ENCODE measurements at regions not wholly inside any gene's neighbourhood (a gene's known extent, or its start where the extent isn't known, plus 50 kb on each side); places are given as distances from the start of the nearest gene placed in this dataset.
A peak's percentile ranks its signal among the peaks of the same experiment; 100 is the strongest.
"Not testable (repeated sequence)": the region's sequence is repeated elsewhere in the genome, so short reads cannot be mapped to it uniquely, and the experiment has no call there.

DNA sequence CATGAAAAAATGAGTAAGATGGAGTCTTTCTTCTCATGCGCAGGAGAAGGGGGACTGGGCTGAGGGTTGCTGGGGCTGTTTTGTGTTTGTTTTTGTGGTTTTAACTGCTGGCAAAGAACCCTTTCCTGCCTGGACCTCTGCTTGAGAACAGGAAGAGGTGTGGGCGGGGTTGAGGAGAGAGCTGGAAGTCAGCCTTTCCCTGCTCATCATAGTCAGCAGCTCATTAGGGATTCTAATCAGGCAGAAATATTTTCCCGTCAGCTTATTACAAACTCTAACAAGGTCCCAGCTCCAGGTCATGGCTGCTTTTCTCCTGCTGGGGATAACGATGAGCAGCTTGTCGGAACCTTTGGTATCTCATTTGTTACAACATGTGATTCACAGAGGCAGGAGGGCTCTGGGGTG is 185.0 kb upstream of the NRXN3 start:
- peak; percentile 38 for DNase-seq

DNA sequence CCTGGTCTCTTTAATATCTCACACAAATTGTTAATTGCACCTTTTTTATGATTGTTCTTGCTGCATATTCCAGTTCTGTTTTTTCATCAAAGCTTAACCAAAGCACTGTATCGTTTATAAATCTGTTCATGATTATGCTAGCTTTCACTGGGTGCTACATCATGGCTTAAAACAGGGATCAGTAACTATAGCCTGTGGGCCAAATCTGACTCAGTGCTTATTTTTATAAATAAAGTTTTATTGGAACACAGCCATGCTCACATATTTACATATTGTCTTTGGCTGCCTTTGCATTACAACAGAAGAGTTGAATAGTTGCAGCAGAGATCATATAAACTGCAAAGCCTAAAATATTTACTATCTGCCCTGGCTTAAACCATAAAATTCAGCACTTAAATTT is 183.4 kb upstream of the NRXN3 start:
- no peak for DNase-seq

GRCh38 chr14:77988096-77988870 is 181.9 kb upstream of the NRXN3 start:
- DNase-seq, result no peak

DNA sequence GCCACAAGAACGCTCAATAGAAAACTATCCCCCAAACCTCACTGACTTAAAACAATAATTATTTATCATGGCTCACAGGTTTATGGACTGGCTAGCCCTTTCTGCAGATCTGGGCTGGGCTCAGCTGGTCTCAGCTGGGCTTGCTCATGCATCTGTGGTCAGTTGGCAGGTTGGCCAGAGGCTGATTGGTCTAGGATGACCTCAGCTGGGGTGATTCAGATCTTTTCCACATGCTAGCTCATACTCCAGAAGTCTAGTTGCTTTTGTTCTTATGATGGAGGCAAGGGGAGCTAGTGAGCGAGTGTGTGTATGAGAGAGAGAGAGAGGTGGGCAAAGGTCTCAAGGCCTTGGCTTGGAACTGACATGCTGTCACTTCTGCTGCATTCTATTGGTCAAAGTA is 181.2 kb upstream of the NRXN3 start:
- no peak for DNase-seq

DNA sequence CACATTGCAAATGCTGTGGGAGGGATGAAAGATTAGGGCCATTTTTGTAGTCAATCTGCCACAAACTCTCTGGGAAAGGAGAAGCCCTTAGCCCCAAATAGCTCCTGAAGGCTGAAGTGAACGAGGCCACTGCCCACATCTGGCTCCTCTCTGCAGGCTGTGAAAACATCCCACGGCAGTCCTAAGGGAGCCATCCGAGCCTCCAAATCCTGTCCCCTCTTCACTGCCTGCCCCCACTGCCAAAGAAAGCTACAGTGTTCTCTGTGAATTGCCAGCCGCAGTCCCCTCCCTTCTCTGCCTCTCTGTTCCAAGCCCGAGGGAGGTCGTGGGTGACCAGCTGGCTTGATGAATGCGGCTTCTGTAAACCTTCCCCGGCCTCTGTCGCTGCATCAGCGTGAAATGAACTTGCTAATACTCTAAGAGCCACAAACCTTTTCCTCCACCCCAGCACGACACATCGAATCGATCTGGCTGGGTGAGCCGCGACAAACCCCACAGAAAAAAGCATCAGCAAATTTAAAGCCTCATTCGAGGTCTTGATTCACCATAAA is 180.7 kb upstream of the NRXN3 start:
- peak; percentile 75 for DNase-seq

DNA sequence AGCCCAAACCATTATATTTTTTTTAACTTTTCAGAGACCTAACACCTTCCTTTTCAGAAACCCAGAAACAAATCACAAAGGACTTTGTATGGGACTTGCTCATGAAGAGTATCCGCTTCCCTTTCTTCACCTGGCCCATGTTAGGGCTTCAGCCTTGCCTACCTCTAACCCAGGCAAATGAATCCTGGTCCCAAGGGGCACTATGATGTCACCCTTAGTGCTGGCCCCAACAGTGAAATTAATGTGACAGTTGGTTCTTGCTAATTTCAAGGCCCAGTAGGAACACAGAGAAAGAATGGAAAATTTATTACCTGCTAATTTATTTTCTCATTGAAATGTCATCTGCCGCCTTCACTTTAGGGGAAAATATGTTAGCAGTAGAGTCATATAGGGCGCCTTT is 179.8 kb upstream of the NRXN3 start:
- DNase-seq, result no peak

DNA sequence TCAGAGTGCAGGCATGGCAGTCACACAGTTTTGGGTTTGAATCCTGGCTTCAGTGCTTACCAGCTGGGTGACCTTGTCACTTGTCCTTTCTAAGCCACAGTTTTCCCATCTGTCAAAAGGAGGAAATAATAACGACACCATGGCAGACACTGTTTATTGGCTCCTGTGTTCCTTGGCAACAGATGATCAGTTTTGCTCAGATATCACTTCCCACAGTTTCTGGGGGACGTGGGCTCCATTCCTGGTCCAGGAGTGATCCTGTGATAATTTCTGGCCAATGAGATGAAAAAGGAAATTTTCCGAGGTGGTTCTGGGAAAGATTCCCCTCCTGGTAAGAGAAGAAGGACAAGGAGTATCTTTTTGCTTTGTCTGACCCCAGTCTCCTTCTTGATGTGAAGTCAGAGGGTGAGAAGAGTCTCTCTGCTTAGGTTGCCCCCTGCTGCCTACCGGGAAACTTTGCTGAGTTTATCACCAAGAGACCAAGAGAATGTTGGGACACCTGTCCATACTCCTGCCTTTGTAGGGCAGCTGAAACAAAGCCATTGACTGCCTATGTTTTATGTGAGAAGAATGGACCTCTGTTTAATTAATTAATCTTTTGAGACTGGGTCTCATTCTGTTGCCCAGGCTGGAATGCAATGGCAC is 178.9 kb upstream of the NRXN3 start:
- DNase-seq, result no peak

- no peak for DNase-seq
Measured at GRCh38 chr14:78005325-78005724, 164.8 kb upstream of the NRXN3 start.

GRCh38 chr14:78007160-78007559 is 163.0 kb upstream of the NRXN3 start:
- peak; percentile 7 for DNase-seq

DNA sequence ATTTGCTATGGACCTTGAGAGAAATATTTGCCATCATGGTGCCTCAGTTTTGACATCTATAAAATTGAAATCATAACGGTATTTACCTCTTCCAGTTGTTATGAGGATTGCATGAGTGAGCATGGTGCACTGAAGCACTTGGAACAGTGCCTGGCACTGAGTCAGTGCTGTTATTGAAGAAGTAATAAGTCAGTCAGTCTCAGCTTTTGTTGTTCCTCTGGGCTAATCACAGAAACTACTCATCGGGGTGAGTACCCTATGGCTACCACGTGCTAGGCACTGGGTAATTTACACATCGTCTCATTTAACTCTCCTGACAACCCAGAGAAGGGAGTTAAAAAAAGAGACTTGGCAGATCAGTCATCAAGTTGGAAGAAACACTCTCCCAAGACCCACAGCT is 159.5 kb upstream of the NRXN3 start:
- no peak for DNase-seq

- DNase-seq, result not testable (repeated sequence)
Measured at GRCh38 chr14:78013911-78014310, 156.3 kb upstream of the NRXN3 start.

GRCh38 chr14:78016532-78016931 is 153.6 kb upstream of the NRXN3 start:
- DNase-seq, result no peak

DNA sequence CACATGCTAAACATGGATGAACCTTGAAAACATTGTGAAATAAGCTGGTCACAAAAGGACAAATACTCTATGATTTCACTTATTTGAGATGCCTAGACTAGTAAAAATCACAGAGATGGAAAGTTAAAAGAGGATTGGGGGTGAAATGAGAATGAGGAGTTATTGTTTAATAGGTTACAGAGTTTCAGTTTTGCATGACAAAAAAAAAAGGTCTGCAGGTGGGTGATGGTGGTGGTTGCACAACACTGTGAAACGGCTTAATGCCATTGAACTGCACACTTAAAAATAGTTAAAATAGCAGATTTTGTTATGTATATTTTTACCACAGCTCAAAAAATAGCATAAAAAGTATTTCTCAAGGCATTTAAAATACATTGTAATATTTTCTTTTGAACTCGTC is 151.9 kb upstream of the NRXN3 start:
- DNase-seq, result no peak

- peak; percentile 69 for DNase-seq
Measured at GRCh38 chr14:78022059-78022458, 148.1 kb upstream of the NRXN3 start.

GRCh38 chr14:78023112-78023511 is 147.1 kb upstream of the NRXN3 start:
- DNase-seq, result no peak

GRCh38 chr14:78028471-78028870 is 141.7 kb upstream of the NRXN3 start:
- peak; percentile 15 for DNase-seq

DNA sequence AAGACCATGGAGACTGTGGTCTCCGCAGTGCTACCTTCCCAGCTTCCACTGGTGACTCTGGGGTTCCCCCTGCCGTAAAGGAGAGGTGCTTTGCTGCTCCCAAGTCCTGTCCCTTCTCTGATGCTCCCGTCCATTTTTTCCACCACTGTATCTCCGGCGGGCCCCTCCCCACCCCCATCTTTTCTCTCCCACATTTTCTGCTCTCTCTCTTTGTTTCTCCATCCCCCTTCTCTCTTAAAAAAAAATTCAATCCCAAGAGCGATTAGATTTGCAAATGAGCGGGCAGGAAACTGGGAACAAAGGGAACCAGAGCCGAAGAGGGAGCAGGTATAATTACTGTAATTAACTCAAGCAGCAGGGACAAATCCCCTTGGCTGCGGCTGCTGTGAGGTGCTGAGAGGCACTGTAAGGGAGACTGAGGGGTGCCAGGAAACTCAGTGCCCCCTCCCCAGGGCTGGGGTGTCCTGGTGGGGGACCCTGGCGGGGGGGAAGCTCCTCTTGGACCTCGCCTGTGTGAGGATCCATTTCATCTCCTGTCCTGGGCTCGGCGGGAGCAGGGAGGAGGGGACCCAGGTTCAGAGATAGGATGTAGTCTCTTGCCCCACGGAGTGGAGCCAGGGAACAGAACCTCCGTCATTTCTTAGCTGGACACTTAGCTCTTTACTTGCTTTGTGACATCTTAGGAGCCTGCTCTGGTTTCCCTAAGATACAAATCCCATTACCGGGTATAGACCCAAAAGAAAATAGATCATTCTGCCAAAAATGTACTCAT is 140.4 kb upstream of the NRXN3 start:
- no peak for DNase-seq

DNA sequence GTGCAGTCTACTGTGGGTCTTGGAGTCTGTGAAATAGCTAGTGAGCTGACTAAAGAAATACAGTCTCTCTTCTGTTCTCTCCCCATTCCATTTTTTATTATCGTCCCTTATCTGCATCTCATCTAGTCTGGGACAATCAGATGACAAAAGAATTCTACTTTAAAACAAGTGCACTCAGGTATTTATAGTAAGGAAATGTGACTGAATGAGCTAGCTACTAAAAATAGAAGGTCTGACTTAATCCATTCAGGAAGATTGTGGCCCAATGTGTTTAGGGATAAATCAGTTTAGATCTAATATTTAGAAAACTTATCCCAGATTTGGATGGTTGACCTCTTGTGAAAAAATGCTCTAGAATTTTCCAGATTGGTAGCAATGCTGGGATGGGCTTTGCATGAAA is 126.8 kb upstream of the NRXN3 start:
- no peak for DNase-seq

DNA sequence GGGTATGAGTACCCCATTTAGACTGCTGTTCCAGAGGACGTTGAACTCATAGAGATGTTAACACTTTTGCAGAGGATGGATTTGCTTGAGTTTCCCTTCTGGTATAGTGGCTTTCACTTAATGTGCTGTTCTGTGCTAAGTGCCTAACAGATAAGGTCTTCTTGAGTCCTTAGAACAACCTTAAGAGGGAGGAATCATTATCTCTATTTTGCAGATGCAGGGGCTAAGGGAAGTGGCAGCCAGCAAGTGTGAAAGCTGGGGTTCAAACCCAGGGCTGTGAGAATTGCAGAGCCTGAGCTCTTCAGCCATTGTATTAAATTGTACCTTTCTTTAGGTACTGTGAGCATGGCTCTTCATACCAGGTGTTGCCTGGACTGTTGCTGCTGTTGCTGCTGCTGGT is 122.1 kb upstream of the NRXN3 start:
- DNase-seq, result no peak

DNA sequence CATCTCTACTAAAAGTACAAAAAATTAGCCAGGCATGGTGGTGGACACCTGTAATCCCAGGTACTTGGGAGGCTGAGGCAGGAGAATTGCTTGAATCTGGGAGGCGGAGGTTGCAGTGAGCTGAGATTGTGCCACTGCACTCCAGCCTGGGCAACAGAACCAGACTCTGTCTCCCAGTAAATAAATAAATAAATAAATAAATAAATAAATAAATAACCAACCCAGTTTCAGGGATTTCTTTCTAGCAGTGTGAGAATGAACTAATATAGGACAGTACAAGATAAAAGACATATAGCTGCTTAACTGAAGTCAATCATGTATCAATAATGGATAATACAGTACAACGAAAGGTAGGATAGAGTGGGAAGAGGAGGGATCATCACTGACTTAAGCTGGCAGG is 113.3 kb upstream of the NRXN3 start:
- DNase-seq, result not testable (repeated sequence)

GRCh38 chr14:78070344-78070743 is 99.8 kb upstream of the NRXN3 start:
- DNase-seq, result no peak

- no peak for DNase-seq
Measured at GRCh38 chr14:78071016-78071549, 99.1 kb upstream of the NRXN3 start.

GRCh38 chr14:78073028-78073427 is 97.1 kb upstream of the NRXN3 start:
- no peak for DNase-seq

Measured in tongue (tissue), 1 donor.